HL-60/S4 (cell line): ENCODE measurements at regions not wholly inside any gene's neighbourhood (a gene's known extent, or its start where the extent isn't known, plus 50 kb on each side); places are given as distances from the start of the nearest gene placed in this dataset.

Experiments used
- in situ Hi-C: fragments of 300-500 bp; cut with MboI; formaldehyde crosslinking; loops from 2 replicates; pipeline ENCODE4 v1.14.3; 2022; ENCODE audit warnings: low sequenced_read_pairs

DNA sequence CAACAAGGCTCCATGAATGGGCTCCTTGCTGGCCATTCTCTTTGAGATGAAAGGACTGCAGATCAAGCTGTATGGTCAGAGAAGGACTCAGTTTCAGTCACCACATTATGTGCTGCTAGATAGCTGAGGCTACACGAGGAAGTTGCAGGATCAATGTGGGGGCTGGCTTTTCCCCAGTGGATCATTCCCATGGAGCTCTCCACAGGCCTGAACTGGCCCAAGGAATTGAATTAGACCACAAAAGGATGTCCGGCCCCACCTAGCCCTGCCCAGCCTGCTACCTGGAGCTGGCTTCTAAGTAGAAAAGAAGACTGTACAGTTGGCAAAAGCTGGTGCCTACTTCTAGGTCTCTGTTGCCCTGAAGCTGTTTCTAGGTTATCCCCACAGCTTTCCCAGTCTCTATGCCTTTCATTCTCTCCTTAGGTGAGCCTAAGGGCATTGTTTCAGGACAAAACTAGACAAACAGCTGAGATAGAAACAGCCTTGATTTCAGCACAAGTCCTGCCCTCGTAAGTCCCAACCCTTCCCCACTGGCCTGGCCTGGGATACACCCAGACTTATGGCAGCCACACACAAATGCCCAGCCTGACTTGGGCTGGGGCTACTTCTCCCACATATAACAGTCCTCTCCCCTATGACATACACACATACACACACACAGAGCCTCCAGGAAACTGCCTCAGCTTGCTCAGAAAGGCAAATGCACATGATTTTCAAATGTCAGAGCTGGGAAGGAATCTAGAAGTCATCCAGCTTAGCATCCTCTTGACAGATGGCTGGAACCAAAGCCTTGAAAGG is 129.1 kb upstream of the NCAM1 start:
- in situ Hi-C loops, result no loop called here

GRCh38 chr11:112834277-112834755 is 126.9 kb upstream of the NCAM1 start:
- in situ Hi-C loops, result no loop called here

- in situ Hi-C loops, result no loop called here
Measured at GRCh38 chr11:112835591-112836255, 125.5 kb upstream of the NCAM1 start.

- in situ Hi-C loops, result no loop called here
Measured at GRCh38 chr11:112836256-112836602, 125.0 kb upstream of the NCAM1 start.

DNA sequence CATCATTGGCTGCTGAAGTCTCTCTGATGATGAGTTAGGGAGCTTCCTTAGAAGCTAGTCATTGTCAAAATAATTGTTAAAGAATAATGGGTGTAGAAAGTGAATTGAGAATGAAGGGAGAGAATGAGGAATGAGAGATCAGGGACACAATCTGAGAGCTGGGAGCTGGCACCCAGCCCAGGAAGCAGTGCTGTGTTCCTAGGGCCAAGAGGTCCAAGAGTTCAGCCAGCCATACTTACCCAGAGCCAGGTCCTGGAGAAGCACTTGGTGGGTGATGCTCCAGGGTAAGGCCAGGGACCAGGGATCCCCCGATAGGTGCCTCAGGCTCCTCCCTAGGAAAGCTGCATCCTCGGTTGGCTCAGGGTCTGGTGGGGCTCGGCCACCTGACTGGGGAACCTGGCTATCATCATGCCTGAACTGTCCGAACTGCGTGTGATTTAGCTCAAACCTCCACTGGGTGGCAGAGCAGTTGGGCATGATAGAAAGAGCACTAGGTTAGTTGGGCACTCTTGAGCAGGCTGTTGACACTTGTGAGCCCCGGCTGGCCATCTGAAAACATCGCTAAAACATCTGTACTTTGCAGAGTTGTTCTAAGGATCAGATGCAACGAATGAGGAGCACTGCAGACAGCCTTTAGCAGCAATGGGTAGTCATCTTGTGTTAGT is 123.9 kb upstream of the NCAM1 start:
- in situ Hi-C loops, result no loop called here

DNA sequence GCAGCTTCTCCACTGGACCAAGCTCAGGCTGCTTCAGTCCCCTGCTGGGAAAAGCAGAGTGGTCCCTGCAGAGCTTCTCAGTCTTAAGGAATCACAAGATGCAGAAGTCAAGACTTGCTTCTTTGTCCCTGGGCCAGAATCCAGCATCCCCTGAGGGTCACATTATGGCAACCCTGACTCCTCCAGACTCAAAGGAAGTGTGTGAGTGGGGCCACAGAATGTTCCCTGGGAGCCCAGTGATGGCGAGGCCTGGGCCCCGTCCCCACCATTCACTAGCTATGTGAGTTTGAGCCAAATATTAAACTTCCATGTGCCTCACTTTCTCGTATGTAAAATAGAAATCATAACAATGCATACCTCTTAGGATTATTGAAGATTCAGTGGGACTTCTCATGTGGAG is 122.2 kb upstream of the NCAM1 start:
- in situ Hi-C loops, result no loop called here

DNA sequence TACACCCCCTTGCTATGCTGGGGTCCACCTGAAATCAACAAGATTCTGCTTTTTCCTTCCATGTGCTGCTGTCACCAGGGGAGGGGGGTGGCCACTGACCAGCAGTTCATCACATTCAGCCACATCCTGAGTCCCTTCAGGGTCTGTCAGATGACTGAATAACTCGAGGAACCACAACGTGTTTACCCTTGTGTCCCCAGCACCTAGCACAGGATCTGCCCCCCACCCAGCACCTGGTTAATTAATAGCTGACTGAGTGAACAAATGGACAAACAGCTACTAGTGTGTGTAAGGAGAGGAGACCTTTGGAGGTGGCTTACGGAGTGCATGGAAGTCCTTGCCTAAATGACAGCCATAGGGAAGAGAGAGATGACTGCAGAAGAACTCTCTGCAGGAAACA is 119.5 kb upstream of the NCAM1 start:
- in situ Hi-C loops, result no loop called here

GRCh38 chr11:112842151-112842550 is 119.1 kb upstream of the NCAM1 start:
- in situ Hi-C loops, result no loop called here

- in situ Hi-C loops, result no loop called here
Measured at GRCh38 chr11:112844517-112844916, 116.7 kb upstream of the NCAM1 start.

GRCh38 chr11:112847568-112847967 is 113.7 kb upstream of the NCAM1 start:
- in situ Hi-C loops, result no loop called here

- in situ Hi-C loops, result no loop called here
Measured at GRCh38 chr11:112852143-112852866, 108.9 kb upstream of the NCAM1 start.

DNA sequence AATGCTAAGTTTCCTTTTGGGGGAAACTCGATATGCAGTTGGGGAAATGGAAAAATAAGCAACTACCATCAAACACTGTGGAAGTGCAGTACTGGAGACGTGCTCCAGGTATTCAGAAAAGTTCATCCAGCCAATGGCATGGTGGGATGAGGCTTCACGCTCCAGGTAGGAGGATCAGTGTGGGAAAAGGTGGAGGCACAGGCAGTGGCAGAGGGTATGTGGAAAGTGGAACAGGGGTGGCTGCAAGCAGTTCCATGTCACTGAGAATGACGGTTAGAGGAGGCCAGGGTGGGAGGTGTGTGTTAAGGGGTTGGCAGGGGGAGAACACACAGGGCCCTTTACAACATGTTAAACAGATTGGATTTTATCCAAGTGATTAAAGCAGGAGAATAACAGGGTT is 105.1 kb upstream of the NCAM1 start:
- in situ Hi-C loops, result no loop called here

DNA sequence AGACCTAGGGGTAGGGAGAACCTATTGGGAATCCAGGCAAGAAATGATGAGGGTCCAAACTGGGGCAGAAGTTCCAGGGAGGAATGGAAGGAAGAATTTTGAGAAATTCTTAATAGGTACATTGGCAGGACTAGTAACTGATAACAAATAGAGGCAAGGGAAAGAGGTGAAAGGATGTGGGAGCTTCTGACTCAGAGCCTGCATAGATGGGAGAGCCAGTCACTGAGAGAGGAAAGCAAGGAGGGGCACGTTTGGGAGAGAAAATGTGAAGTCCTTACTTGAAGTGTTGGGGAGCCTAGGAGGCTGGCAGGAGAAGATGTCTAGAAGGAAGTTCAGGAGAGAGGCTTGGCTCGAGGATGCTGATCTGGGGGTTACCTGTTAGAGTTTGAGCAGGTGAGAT is 104.6 kb upstream of the NCAM1 start:
- in situ Hi-C loops, result no loop called here

DNA sequence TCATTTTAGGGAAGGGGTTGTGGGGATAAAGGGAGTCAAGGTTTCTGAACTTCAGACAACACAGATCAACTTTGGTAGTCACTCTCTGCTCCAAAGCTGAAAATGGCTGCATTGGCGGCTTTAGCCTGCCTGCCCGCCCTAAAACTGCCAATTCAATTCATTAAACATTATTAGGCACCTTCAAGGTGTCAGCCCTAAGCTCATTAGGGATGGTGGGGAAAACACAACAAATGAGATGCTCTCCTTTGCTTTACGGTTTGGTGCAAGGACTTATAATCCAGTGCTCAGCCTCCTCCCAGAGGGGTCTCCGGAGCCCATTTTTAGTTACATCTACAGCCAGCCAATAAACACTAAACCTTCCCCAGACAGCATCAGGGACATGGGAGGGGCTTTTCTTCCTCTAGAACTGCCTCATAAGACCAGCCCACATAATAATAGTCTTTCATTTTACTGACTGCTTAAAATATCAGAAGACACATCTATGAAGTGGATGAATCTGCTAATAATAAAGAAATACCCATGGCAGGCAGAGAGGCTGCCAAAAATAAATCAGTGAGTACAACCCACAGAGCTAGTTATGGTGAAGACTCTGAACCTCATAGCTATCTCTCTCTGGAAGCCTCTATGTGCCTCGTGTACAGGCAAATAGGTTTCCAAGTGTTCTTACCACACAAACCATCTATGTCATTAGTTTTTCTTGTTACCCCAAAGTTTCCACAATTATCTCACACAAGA is 102.8 kb upstream of the NCAM1 start:
- in situ Hi-C loops, result no loop called here

GRCh38 chr11:112859787-112860186 is 101.4 kb upstream of the NCAM1 start:
- in situ Hi-C loops, result no loop called here

DNA sequence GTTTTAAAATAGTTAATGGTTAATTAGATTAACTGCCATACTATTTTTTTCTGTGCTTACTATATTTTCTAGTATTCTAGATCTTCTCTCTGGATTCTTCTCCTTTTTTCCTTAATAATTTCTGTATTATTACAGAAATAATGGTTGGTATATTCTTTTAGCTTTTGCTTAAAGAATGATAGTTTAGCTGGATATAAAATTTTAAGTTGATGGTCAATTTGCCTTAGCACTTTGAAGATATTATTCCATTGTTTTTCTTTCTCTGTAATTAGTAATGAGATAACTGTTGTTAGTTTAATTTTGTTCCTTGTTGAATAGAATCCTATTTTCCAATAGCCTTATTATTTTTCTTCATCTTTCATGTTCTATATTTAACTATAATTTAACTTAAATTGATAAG is 99.9 kb upstream of the NCAM1 start:
- in situ Hi-C loops, result no loop called here

GRCh38 chr11:112863305-112863704 is 97.9 kb upstream of the NCAM1 start:
- in situ Hi-C loops, result no loop called here

GRCh38 chr11:112864672-112865071 is 96.5 kb upstream of the NCAM1 start:
- in situ Hi-C loops, result no loop called here

DNA sequence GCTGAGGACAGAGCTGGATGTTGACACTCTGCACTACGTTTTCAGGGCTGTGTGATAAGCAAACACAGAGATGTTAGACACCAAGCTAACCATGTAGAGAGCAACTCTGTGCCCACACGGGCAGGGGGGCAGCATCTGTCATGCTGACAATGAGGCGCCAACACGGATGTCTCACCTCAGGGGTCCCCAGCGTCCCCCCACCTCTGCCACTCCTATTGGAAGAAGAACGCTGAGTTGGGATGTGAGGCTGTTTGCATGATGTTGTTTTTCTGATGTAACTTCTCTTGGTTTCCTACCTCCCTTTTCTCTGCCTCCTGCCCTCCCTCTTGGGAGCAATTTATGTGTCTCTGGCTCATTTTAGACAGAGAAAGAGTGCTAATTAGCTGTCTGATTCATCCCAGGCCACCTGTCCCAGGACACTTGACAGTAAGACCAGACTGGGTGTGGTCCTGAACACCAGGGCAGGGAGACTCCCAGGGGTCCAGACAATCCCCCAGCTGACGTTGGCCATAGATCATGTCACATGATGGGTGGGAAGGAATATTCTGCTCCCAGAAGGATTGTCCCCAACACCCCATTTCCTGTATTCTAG is 89.2 kb upstream of the NCAM1 start:
- in situ Hi-C loops, result no loop called here

GRCh38 chr11:112874980-112875379 is 86.2 kb upstream of the NCAM1 start:
- in situ Hi-C loops, result no loop called here
